B cell (primary cell): ENCODE measurements at regions not wholly inside any gene's neighbourhood (a gene's known extent, or its start where the extent isn't known, plus 50 kb on each side); places are given as distances from the start of the nearest gene placed in this dataset.

Experiments used
- CTCF ChIP-seq: fragments of 200-600 bp; IDR thresholded peaks from one replicate; pipeline ENCODE4 v1.8.0; 2022; ENCODE audit warnings: antibody characterized with exemption, mild to moderate bottlenecking
- EZH2 ChIP-seq: IDR thresholded peaks from 2 replicates; pipeline ENCODE4 v1.6.1; 2012; ENCODE audit warnings: borderline replicate concordance, low read depth, mild to moderate bottlenecking, moderate library complexity, low read length; ENCODE audit not compliant: insufficient read depth, poor library complexity, severe bottlenecking

- TF ChIP-seq CTCF (no peak), EZH2 (no peak)
Measured at GRCh38 chr11:109043315-109043714, 378.4 kb downstream of the DDX10 start.
